GM13976 (cell line): ENCODE measurements at regions not wholly inside any gene's neighbourhood (a gene's known extent, or its start where the extent isn't known, plus 50 kb on each side); places are given as distances from the start of the nearest gene placed in this dataset.

Source experiments
- DNase-seq: peaks from one replicate; pipeline ENCODE4 v3.0.0; 2012; ENCODE audit warnings: low spot score
- in situ Hi-C: fragments of 300-500 bp; cut with MboI; formaldehyde crosslinking; loops from one replicate; pipeline ENCODE4 v1.12.0; 2022; ENCODE audit warnings: low sequenced_read_pairs, mixed read lengths, inconsistent platforms; ENCODE audit not compliant: unreplicated experiment
- TF ChIP-seq, protein P1 (sequence below): IDR thresholded peaks from 2 replicates; pipeline ENCODE4 v1.5.1; 2012; ENCODE audit warnings: borderline replicate concordance, mild to moderate bottlenecking; ENCODE audit not compliant: insufficient read depth; ENCODE audit errors: extremely low read depth, missing control alignments, control extremely low read depth

DNA sequence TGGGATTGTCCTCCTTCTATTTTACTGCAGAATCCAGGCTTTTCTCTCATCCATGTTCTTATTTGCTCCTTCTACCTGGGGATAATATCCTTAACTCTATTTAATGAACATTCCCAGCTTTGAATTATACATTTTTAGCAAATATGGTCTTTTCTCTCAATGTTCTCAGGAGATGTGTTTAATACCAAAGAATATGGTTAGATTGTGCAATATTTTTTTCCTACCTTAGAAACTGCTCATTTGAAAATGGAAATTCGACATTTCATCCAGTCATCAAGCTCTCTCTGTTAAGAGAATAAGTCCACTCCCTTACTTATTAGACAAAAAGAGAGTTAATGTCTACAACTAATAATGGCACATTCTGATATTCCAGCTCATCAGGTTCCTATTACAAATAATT lies 160.4 kb upstream of the GULP1 start:
- TF ChIP-seq, protein P1, sequence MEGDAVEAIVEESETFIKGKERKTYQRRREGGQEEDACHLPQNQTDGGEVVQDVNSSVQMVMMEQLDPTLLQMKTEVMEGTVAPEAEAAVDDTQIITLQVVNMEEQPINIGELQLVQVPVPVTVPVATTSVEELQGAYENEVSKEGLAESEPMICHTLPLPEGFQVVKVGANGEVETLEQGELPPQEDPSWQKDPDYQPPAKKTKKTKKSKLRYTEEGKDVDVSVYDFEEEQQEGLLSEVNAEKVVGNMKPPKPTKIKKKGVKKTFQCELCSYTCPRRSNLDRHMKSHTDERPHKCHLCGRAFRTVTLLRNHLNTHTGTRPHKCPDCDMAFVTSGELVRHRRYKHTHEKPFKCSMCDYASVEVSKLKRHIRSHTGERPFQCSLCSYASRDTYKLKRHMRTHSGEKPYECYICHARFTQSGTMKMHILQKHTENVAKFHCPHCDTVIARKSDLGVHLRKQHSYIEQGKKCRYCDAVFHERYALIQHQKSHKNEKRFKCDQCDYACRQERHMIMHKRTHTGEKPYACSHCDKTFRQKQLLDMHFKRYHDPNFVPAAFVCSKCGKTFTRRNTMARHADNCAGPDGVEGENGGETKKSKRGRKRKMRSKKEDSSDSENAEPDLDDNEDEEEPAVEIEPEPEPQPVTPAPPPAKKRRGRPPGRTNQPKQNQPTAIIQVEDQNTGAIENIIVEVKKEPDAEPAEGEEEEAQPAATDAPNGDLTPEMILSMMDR = no peak
- no peak for DNase-seq
- in situ Hi-C loops = no loop called here

DNA sequence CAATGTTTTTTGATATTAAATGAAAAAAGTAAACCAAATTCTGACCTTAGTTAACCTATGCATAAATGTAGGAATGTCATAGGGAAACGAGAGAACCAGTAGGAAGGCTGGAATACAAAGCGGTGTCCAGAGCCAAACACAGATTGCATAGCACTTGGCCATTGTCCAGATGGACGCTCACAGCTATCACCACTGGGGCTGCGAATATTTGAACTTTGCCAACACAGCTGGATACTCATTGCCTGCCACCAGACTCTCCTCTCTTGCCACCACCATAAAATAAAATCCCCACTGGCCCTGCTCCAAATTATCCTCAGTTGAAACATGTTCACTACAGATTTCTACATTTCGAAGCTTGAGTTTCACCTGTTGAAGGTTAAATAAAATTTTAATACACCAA lies 159.3 kb upstream of the GULP1 start:
- no peak for DNase-seq
- TF ChIP-seq, protein P1 = no peak
- in situ Hi-C loops = no loop called here

DNA sequence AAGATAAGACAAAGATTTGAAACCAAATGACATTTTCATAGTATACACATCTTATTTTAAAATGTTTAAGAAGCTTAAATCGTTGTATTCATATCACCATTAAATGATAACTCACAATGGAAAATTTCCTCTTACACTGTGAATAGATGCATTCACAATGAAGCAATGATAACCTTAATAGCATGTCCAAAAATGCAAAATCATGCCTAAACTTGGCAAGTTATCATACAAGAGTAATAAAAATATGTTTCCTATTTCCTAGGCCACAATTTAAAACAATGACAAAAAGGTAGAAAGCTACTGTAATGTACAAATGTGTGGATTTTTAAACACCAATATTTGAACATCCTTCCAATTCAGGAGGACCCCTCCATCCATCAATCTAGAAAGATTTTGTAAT lies 157.4 kb upstream of the GULP1 start:
- DNase-seq = no peak
- in situ Hi-C loops = no loop called here
- TF ChIP-seq, protein P1 = no peak

DNA sequence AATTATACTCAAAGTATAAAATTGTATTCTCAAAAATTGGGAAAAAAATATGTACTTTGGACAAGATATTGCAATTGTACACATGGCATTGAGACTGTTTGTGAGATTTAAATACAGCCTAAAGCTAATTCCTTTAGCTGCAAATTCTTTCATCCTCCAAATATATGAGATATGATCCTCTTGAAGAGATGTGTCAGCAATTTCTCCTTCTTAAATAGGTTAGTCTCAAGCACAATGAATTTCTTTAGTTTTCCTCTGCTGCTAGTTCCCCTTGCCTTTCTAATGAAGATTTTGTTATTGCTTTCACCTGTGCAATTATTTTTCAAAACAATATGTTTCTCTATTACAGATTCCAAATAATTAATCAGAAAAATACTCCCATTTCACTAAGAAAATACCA lies 153.4 kb upstream of the GULP1 start:
- TF ChIP-seq, protein P1 = no peak
- in situ Hi-C loops = no loop called here
- DNase-seq = no peak

DNA sequence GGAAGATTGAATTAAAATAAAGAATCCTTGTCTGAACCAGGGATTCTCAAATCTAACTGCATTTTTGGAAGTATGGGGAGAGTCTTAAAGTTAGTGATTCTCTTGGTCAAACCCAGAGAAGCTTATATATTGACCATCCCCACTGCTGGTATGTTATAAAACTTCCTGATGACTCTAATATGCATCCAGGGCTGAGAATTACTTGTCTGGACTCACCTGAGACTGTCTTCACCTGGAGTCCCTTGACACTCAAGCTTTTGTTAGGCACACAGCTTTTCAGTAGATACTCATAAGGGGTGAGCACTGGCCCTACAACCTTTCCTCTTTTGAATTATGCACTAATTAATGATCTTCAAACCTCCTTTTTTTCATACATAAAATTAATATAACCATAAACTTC lies 149.6 kb upstream of the GULP1 start:
- in situ Hi-C loops = no loop called here
- no peak for DNase-seq
- TF ChIP-seq, protein P1 = no peak

DNA sequence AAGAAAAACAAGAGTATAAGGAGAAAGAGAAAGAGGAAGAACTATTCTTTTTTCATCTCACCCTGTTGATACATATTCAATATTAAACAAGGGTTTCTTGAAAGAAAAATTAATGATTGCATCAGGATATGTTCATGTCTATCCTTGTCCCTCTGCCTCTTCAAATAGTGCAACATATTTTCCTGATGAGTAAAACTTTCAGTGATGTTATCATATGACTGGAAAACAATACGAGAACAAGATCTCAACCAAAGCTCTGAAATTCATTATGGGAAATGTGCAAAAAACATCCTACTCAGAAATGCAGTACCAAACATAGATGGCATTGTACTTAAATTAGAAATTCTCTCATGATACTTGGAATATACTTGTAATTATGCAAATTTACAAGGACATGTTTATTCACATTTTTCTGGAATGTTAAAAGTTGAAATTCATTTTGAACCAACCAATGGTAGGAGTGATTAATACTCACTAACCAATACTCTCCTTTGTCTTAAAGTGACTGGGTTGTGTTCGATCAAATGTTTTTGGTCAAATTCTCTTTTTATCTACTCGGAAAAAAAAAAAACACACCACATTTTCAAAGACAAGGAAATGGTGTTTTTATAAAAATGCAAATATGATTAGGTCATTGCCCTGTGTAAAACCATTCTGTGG lies 148.9 kb upstream of the GULP1 start:
- TF ChIP-seq, protein P1 = no peak
- DNase-seq = no peak
- in situ Hi-C loops = no loop called here

DNA sequence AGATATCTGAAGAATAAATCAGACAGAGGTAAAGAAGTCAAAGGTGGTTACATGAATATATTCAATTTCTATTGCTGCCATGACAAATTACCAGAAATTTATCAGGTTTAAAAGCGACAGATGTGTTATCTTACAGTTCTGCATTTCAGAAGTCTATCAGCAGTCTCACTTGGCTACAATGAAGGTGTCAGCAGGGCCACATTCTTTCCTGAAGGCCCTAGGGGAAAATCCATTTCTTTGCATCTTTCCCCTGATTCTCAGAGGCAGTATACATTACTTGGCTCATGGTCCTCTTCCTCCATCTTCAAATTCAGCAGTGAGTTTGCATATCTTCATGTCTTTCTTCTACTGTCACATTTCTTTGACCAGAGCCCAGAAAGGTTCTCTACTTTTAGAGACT lies 145.8 kb upstream of the GULP1 start:
- in situ Hi-C loops = no loop called here
- TF ChIP-seq, protein P1 = no peak
- DNase-seq = no peak
